WTC11 (cell line): ENCODE measurements at regions not wholly inside any gene's neighbourhood (a gene's known extent, or its start where the extent isn't known, plus 50 kb on each side); places are given as distances from the start of the nearest gene placed in this dataset.
"Not testable (repeated sequence)": the region's sequence is repeated elsewhere in the genome, so short reads cannot be mapped to it uniquely, and the experiment has no call there.

ENCODE experiments used
- ATAC-seq: fragments of 200-7000 bp; cut with Tn5 transposase; 2 replicates; pipeline ENCODE4 v1.10.0; 2021; ENCODE audit warnings: mild to moderate bottlenecking, moderate library complexity
- CTCF ChIA-PET: fragments of 300-600 bp; sonication (Branson Sonifier 250); formaldehyde crosslinking; loops from one replicate; lab custom pipeline; 2021; ENCODE audit warnings: antibody characterized with exemption; lab: Charles Lee
- POLR2A ChIA-PET: fragments of 350-600 bp; sonication (Branson Sonifier 250); formaldehyde crosslinking; loops from one replicate; lab custom pipeline; 2021; ENCODE audit warnings: antibody characterized with exemption; lab: Charles Lee
- DNase-seq: peaks from one replicate; pipeline ENCODE4 v3.0.0; 2021; ENCODE audit warnings: low spot score
- H3K27ac Mint-ChIP-seq: 2 replicates; pipeline ENCODE4 v1.8.0; 2021; ENCODE audit warnings: mixed read lengths
- H3K27me3 Mint-ChIP-seq: 2 replicates; pipeline ENCODE4 v1.8.0; 2021; ENCODE audit warnings: low read depth, mild to moderate bottlenecking, moderate library complexity, mixed read lengths
- H3K36me3 Mint-ChIP-seq: 2 replicates; pipeline ENCODE4 v1.8.0; 2021; ENCODE audit warnings: mixed read lengths
- H3K4me1 Mint-ChIP-seq: 2 replicates; pipeline ENCODE4 v1.8.0; 2022; ENCODE audit warnings: mixed read lengths
- H3K4me3 Mint-ChIP-seq: 2 replicates; pipeline ENCODE4 v1.8.0; 2021; ENCODE audit warnings: mild to moderate bottlenecking, moderate library complexity, mixed read lengths
- H3K9me3 Mint-ChIP-seq: 2 replicates; pipeline ENCODE4 v1.8.0; 2021; ENCODE audit warnings: mixed read lengths
- ATF1 ChIP-seq: sonication (generic); formaldehyde crosslinking; IDR thresholded peaks from 2 replicates; pipeline ENCODE4 v1.8.1; 2023; ENCODE audit warnings: mild to moderate bottlenecking, moderate library complexity, missing genetic modification reagents
- ATF2 ChIP-seq: sonication (generic); formaldehyde crosslinking; IDR thresholded peaks from 2 replicates; pipeline ENCODE4 v1.8.1; 2022; ENCODE audit warnings: low read depth, missing genetic modification reagents, borderline replicate concordance
- CDX4 ChIP-seq: fragments of 250-450 bp; sonication (Bioruptor Pico); IDR thresholded peaks from 2 replicates; pipeline ENCODE4 v1.9.0; 2021; ENCODE audit warnings: moderate library complexity, mild to moderate bottlenecking, inconsistent platforms, borderline replicate concordance
- E2F1 ChIP-seq: sonication (generic); formaldehyde crosslinking; IDR thresholded peaks from 2 replicates; pipeline ENCODE4 v1.8.0; 2022; ENCODE audit warnings: mild to moderate bottlenecking, missing genetic modification reagents
- E2F5 ChIP-seq: sonication (generic); formaldehyde crosslinking; IDR thresholded peaks from 2 replicates; pipeline ENCODE4 v1.8.1; 2022; ENCODE audit warnings: mild to moderate bottlenecking, moderate library complexity, missing genetic modification reagents
- EMX1 ChIP-seq: fragments of 250-450 bp; sonication (Bioruptor Pico); IDR thresholded peaks from 2 replicates; pipeline ENCODE4 v1.8.0; 2021; ENCODE audit warnings: mild to moderate bottlenecking
- FOXP4 ChIP-seq: sonication (generic); formaldehyde crosslinking; IDR thresholded peaks from 2 replicates; pipeline ENCODE4 v1.8.0; 2022; ENCODE audit warnings: mild to moderate bottlenecking, missing genetic modification reagents
- GTF2I ChIP-seq: fragments of 250-450 bp; sonication (Bioruptor Pico); conservative IDR thresholded peaks from 2 replicates; pipeline ENCODE4 v1.4.0; 2021; ENCODE audit warnings: mild to moderate bottlenecking
- MLX ChIP-seq: sonication (generic); formaldehyde crosslinking; IDR thresholded peaks from 2 replicates; pipeline ENCODE4 v1.8.1; 2023; ENCODE audit warnings: mild to moderate bottlenecking, missing genetic modification reagents, moderate library complexity
- OVOL2 ChIP-seq: fragments of 250-450 bp; sonication (Bioruptor Pico); IDR thresholded peaks from 2 replicates; pipeline ENCODE4 v1.9.0; 2021; ENCODE audit warnings: mild to moderate bottlenecking, borderline replicate concordance
- SP1 ChIP-seq: sonication (generic); formaldehyde crosslinking; conservative IDR thresholded peaks from 2 replicates; pipeline ENCODE4 v1.8.1; 2022; ENCODE audit warnings: missing genetic modification reagents
- STAT6 ChIP-seq: sonication (generic); formaldehyde crosslinking; conservative IDR thresholded peaks from 2 replicates; pipeline ENCODE4 v1.8.1; 2023; ENCODE audit warnings: mild to moderate bottlenecking, low read depth, missing genetic modification reagents, moderate library complexity
- USF1 ChIP-seq: sonication (generic); formaldehyde crosslinking; IDR thresholded peaks from 2 replicates; pipeline ENCODE4 v1.8.0; 2022; ENCODE audit warnings: mild to moderate bottlenecking, missing genetic modification reagents
- ZNF396 ChIP-seq: fragments of 250-450 bp; sonication (Bioruptor Pico); IDR thresholded peaks from 2 replicates; pipeline ENCODE4 v1.8.0; 2021; ENCODE audit warnings: mild to moderate bottlenecking, moderate library complexity, borderline replicate concordance

- DNase-seq (no peak), ATAC-seq (peak; percentile 53)
- H3K9me3 Mint-ChIP-seq: no peaks in the 10 kb centered on the region
- H3K27ac Mint-ChIP-seq: no peak overlapping the region
- H3K36me3 Mint-ChIP-seq: no peaks in the 10 kb centered on the region
- H3K4me1 Mint-ChIP-seq: no peaks in the 10 kb centered on the region
- no peak for TF ChIP-seq USF1
- TF ChIP-seq ATF2 (CRISPR knock-in tag): no peak
- TF ChIP-seq GTF2I (CRISPR knock-in tag): no peak
- TF ChIP-seq E2F1 (CRISPR knock-in tag): no peak
- TF ChIP-seq FOXP4 (CRISPR knock-in tag): no peak
- H3K27me3 Mint-ChIP-seq: no peaks in the 10 kb centered on the region
- POLR2A ChIA-PET: interaction anchor here (0.5 kb wide), 1 partner anchor 1451 kb away, joined by 4 read pairs; no protein-coding TSS in a partner anchor
- no peak overlapping the region for H3K4me3 Mint-ChIP-seq
- CTCF ChIA-PET: interaction anchor here (1.4 kb wide), 1 partner anchor 23 kb away, joined by 5 read pairs; no protein-coding TSS in a partner anchor
Observed at GRCh38 chr4:112036886-112037285, 108.4 kb upstream of the FAM241A start.

- DNase-seq: no peak
- no peak for ATAC-seq
- TF ChIP-seq EMX1 (CRISPR knock-in tag): no peak
- Mint-ChIP-seq H3K27me3 (no peaks in the 10 kb centered on the region), H3K4me3 (no peak overlapping the region), H3K9me3 (no peaks in the 10 kb centered on the region), H3K4me1 (no peaks in the 10 kb centered on the region), H3K36me3 (no peaks in the 10 kb centered on the region), H3K27ac (no peak overlapping the region)
- POLR2A ChIA-PET: no interaction called here
- CTCF ChIA-PET: no interaction called here
Observed at GRCh38 chr4:112038861-112039260, 106.4 kb upstream of the FAM241A start.

- H3K9me3 Mint-ChIP-seq, H3K27ac Mint-ChIP-seq, DNase-seq, H3K36me3 Mint-ChIP-seq, H3K4me1 Mint-ChIP-seq, H3K27me3 Mint-ChIP-seq, H3K4me3 Mint-ChIP-seq, POLR2A ChIA-PET, ATAC-seq: not testable (repeated sequence)
- CTCF ChIA-PET: interaction anchor here (1.3 to 1.6 kb wide), 2 partner anchors 11 to 12 kb away, joined by 6 to 8 read pairs; no protein-coding TSS in a partner anchor
Observed at GRCh38 chr4:112049119-112049518, 96.1 kb upstream of the FAM241A start.

- no peaks in the 10 kb centered on the region for H3K36me3 Mint-ChIP-seq
- TF ChIP-seq MLX (CRISPR knock-in tag): no peak
- TF ChIP-seq ZNF396: no peak
- TF ChIP-seq CDX4 (CRISPR knock-in tag): no peak
- no peak for TF ChIP-seq STAT6 (CRISPR knock-in tag)
- TF ChIP-seq SP1 (CRISPR knock-in tag): no peak
- TF ChIP-seq E2F1 (CRISPR knock-in tag): no peak
- no peak for TF ChIP-seq E2F5 (CRISPR knock-in tag)
- TF ChIP-seq OVOL2: no peak
- no peak for TF ChIP-seq ATF1 (CRISPR knock-in tag)
Observed at GRCh38 chr4:112053825-112054350, 91.4 kb upstream of the FAM241A start.

More at GRCh38 chr4:112053825-112054350, 91.4 kb upstream of the FAM241A start:
- H3K9me3 Mint-ChIP-seq: no peaks in the 10 kb centered on the region
- peak overlapping the region; percentile 47 for H3K27ac Mint-ChIP-seq
- no peak overlapping the region for H3K4me3 Mint-ChIP-seq
- POLR2A ChIA-PET: no interaction called here
- peaks cover 12% of the 10 kb centered on the region for H3K4me1 Mint-ChIP-seq
- CTCF ChIA-PET: interaction anchor here (1.0 to 1.4 kb wide), 3 partner anchors 46 to 214 kb away, joined by 3 to 4 read pairs (median 3); no protein-coding TSS in a partner anchor
- no peaks in the 10 kb centered on the region for H3K27me3 Mint-ChIP-seq
- ATAC-seq: no peak
- DNase-seq: no peak
